Common myeloid progenitor, CD34-positive (primary cell): ENCODE measurements at regions not wholly inside any gene's neighbourhood (a gene's known extent, or its start where the extent isn't known, plus 50 kb on each side); places are given as distances from the start of the nearest gene placed in this dataset.

Experiments used
- CTCF ChIA-PET: fragments of 350-600 bp; sonication (Branson Sonifier 250); formaldehyde crosslinking; loops from one replicate; lab custom pipeline; 2021; ENCODE audit warnings: antibody characterized with exemption; lab: Charles Lee
- POLR2A ChIA-PET: fragments of 350-600 bp; sonication (Branson Sonifier 250); formaldehyde crosslinking; loops from one replicate; lab custom pipeline; 2021; ENCODE audit warnings: antibody characterized with exemption; lab: Charles Lee
- DNase-seq, 3 donors: peaks; one replicate each; pipeline versions ENCODE4 v3.0.0 to v3.0.0-alpha.2; 2013
- H3K27ac ChIP-seq, 2 experiments: 1 replicate in 1 of 2; 2 replicates in 1 of 2; pipeline ENCODE4 v1.7.0; 2013; ENCODE audit warnings: inconsistent platforms in 2 of 2, low read length in 2 of 2, mild to moderate bottlenecking in 2 of 2, low read depth in 1 of 2, moderate library complexity in 1 of 2; ENCODE audit not compliant: severe bottlenecking in 2 of 2, insufficient read depth in 1 of 2, poor library complexity in 1 of 2
- H3K27me3 ChIP-seq, 5 experiments: replicated peaks in 2 of 5; 1 replicate in 3 of 5; 2 replicates in 2 of 5; pipeline versions ENCODE4 v1.6.1 to v1.7.0; 2013; ENCODE audit warnings: low read length in 4 of 5, mild to moderate bottlenecking in 2 of 5, moderate library complexity in 2 of 5, inconsistent platforms in 1 of 5; ENCODE audit not compliant: insufficient read depth in 5 of 5, control insufficient read depth in 4 of 5
- H3K36me3 ChIP-seq, 4 experiments: 1 replicate in 2 of 4; 2 replicates in 2 of 4; pipeline versions ENCODE4 v1.6.1 to v1.7.0; 2013; ENCODE audit warnings: low read length in 3 of 4, control low read depth in 1 of 4, mild to moderate bottlenecking in 1 of 4; ENCODE audit not compliant: control insufficient read depth in 4 of 4, insufficient read depth in 4 of 4
- H3K4me1 ChIP-seq, 4 experiments: 1 replicate in 3 of 4; 2 replicates in 1 of 4; pipeline versions ENCODE4 v1.6.1 to v1.7.1; 2013; ENCODE audit warnings: low read length in 3 of 4, mild to moderate bottlenecking in 3 of 4, control low read depth in 1 of 4, inconsistent platforms in 1 of 4, moderate library complexity in 1 of 4; ENCODE audit not compliant: control insufficient read depth in 4 of 4, insufficient read depth in 4 of 4; ENCODE audit errors: control extremely low read depth in 1 of 4
- H3K4me3 ChIP-seq, 7 experiments: 1 replicate in 4 of 7; 2 replicates in 3 of 7; pipeline versions ENCODE4 v1.5.1 to v1.7.0; 2013; ENCODE audit warnings: mild to moderate bottlenecking in 7 of 7, low read length in 6 of 7, moderate library complexity in 6 of 7, inconsistent platforms in 2 of 7, low read depth in 2 of 7, control low read depth in 1 of 7; ENCODE audit not compliant: insufficient read depth in 4 of 7, control insufficient read depth in 1 of 7; ENCODE audit errors: extremely low read depth in 1 of 7
- H3K9me3 ChIP-seq, 5 experiments: 1 replicate in 4 of 5; 2 replicates in 1 of 5; pipeline versions ENCODE4 v1.6.1 to v1.7.1; 2013; ENCODE audit warnings: low read length in 4 of 5, mild to moderate bottlenecking in 2 of 5, inconsistent platforms in 1 of 5, low read depth in 1 of 5, moderate library complexity in 1 of 5; ENCODE audit not compliant: control insufficient read depth in 4 of 5, insufficient read depth in 2 of 5; ENCODE audit errors: control extremely low read depth in 1 of 5
- WGBS: methylation state at CpG from one replicate; pipeline ENCODE4 v1.1.5; 2013; ENCODE audit not compliant: insufficient coverage; 5-methylcytosine and 5-hydroxymethylcytosine counted together

- WGBS, result 100% methylated on average over 3 of the region's 3 CpGs
- CTCF ChIA-PET, result interaction anchor here (1.2 kb wide), 1 partner anchor 9 kb away, joined by 4 read pairs; no protein-coding TSS in a partner anchor
Observed at GRCh38 chr10:63986536-63986935, 465.3 kb downstream of the REEP3 start.

GRCh38 chr10:63987212-63987611, 466.0 kb downstream of the REEP3 start:
- CTCF ChIA-PET, result no interaction called here
- no peak overlapping the region for H3K27ac ChIP-seq
- peaks cover 0 to 2% (median 0%) of the 10 kb centered on the region in 5 experiments for H3K27me3 ChIP-seq
- WGBS, result 89% methylated on average over 1 of the region's 2 CpGs
- no peak overlapping the region for H3K4me3 ChIP-seq
- no peak for DNase-seq
- POLR2A ChIA-PET, result no interaction called here
- H3K9me3 ChIP-seq, result peaks cover 0 to 2% (median 0%) of the 10 kb centered on the region in 5 experiments
- H3K36me3 ChIP-seq, result no peaks in the 10 kb centered on the region
- H3K4me1 ChIP-seq, result no peaks in the 10 kb centered on the region

More at GRCh38 chr10:63986536-63986935, 465.3 kb downstream of the REEP3 start:
- Histone ChIP-seq H3K27me3 (peaks cover 0 to 2% (median 0%) of the 10 kb centered on the region in 5 experiments), H3K27ac (no peak overlapping the region), H3K36me3 (no peaks in the 10 kb centered on the region), H3K4me3 (no peak overlapping the region), H3K4me1 (no peaks in the 10 kb centered on the region), H3K9me3 (peaks cover 0 to 2% (median 0%) of the 10 kb centered on the region in 5 experiments)
- POLR2A ChIA-PET, result no interaction called here
- no peak for DNase-seq

GRCh38 chr10:63994371-63994770, 473.2 kb downstream of the REEP3 start:
- Histone ChIP-seq H3K4me1 (no peaks in the 10 kb centered on the region), H3K9me3 (peaks cover 0 to 12% (median 0%) of the 10 kb centered on the region in 5 experiments), H3K36me3 (no peaks in the 10 kb centered on the region), H3K27ac (no peak overlapping the region), H3K4me3 (no peak overlapping the region), H3K27me3 (no peaks in the 10 kb centered on the region)
- DNase-seq, result no peak
- 100% methylated on average over 6 of the region's 7 CpGs for WGBS
- POLR2A ChIA-PET, result no interaction called here
- CTCF ChIA-PET, result no interaction called here

- H3K27ac ChIP-seq, result no peak overlapping the region
- H3K27me3 ChIP-seq, result no peaks in the 10 kb centered on the region
- POLR2A ChIA-PET, result no interaction called here
- CTCF ChIA-PET, result no interaction called here
- H3K36me3 ChIP-seq, result no peaks in the 10 kb centered on the region
- H3K4me3 ChIP-seq, result no peak overlapping the region
- 97% methylated on average over 8 of the region's 8 CpGs for WGBS
- no peaks in the 10 kb centered on the region for H3K4me1 ChIP-seq
- peaks cover 0 to 9% (median 4%) of the 10 kb centered on the region in 5 experiments for H3K9me3 ChIP-seq
- DNase-seq, result no peak
Observed at GRCh38 chr10:64007157-64007556, 486.0 kb downstream of the REEP3 start.

GRCh38 chr10:64010711-64011110, 489.5 kb downstream of the REEP3 start:
- no peaks in the 10 kb centered on the region for H3K36me3 ChIP-seq
- no peak overlapping the region for H3K4me3 ChIP-seq
- H3K4me1 ChIP-seq, result no peaks in the 10 kb centered on the region
- DNase-seq, result no peak
- POLR2A ChIA-PET, result no interaction called here
- H3K27ac ChIP-seq, result no peak overlapping the region
- peaks cover 0 to 6% (median 0%) of the 10 kb centered on the region in 5 experiments for H3K9me3 ChIP-seq
- H3K27me3 ChIP-seq, result no peaks in the 10 kb centered on the region
- CTCF ChIA-PET, result no interaction called here

GRCh38 chr10:64011912-64012714, 490.9 kb downstream of the REEP3 start:
- Histone ChIP-seq H3K27me3 (no peaks in the 10 kb centered on the region), H3K27ac (no peak overlapping the region), H3K4me1 (no peaks in the 10 kb centered on the region), H3K36me3 (no peaks in the 10 kb centered on the region), H3K4me3 (no peak overlapping the region), H3K9me3 (peaks cover 0 to 2% (median 0%) of the 10 kb centered on the region in 5 experiments)
- ChIA-PET POLR2A (no interaction called here), CTCF (no interaction called here)
- WGBS, result 94% methylated on average over 4 of the region's 7 CpGs
- no peak for DNase-seq

- Histone ChIP-seq H3K4me1 (no peaks in the 10 kb centered on the region), H3K27me3 (no peaks in the 10 kb centered on the region), H3K9me3 (no peaks in the 10 kb centered on the region), H3K4me3 (no peak overlapping the region), H3K27ac (no peak overlapping the region), H3K36me3 (no peaks in the 10 kb centered on the region)
- DNase-seq, result no peak
- ChIA-PET POLR2A (no interaction called here), CTCF (no interaction called here)
- 100% methylated on average over 1 of the region's 1 CpG for WGBS
Observed at GRCh38 chr10:64014281-64014680, 493.1 kb downstream of the REEP3 start.
